Transverse colon (tissue), 4 donors: ENCODE measurements at regions not wholly inside any gene's neighbourhood (a gene's known extent, or its start where the extent isn't known, plus 50 kb on each side); places are given as distances from the start of the nearest gene placed in this dataset.

Source experiments
- DNase-seq: peaks from one replicate; pipeline ENCODE4 v3.0.0-alpha.2; 2019
- H3K27ac ChIP-seq, 4 donors: fragments of 200-600 bp; sonication (generic); 2 replicates each; pipeline ENCODE4 v1.5.1; 2016 to 2018; ENCODE audit warnings: inconsistent platforms in 4 of 4
- H3K27me3 ChIP-seq: fragments of 200-600 bp; sonication (generic); 2 replicates; pipeline ENCODE4 v1.5.1; 2017; ENCODE audit warnings: inconsistent platforms
- H3K36me3 ChIP-seq, 4 donors: fragments of 200-600 bp; sonication (generic); 2 replicates each; pipeline ENCODE4 v1.5.1; 2017 to 2019; ENCODE audit warnings: inconsistent platforms in 4 of 4
- H3K4me1 ChIP-seq, 4 donors: fragments of 200-600 bp; sonication (generic); 2 replicates each; pipeline ENCODE4 v1.5.1; 2017 to 2020; ENCODE audit warnings: inconsistent platforms in 4 of 4
- H3K4me3 ChIP-seq, 4 donors: fragments of 200-600 bp; sonication (generic); 1 replicate in 1 of 4; 2 replicates in 3 of 4; pipeline versions ENCODE4 v1.5.1 to v1.6.1; 2017 to 2019; ENCODE audit warnings: inconsistent platforms in 4 of 4
- H3K9me3 ChIP-seq, 2 donors: fragments of 200-600 bp; sonication (generic); 2 replicates each; pipeline ENCODE4 v1.5.1; 2017 to 2019; ENCODE audit warnings: inconsistent platforms in 2 of 2
- CTCF ChIP-seq, 5 experiments: fragments of 200-600 bp in 3 of 5; fragments of 450-650 bp in 2 of 5; sonication (generic) in 3 of 5; IDR thresholded peaks; 1 replicate in 2 of 5; 2 replicates in 3 of 5; pipeline ENCODE4 v1.5.1; 2016 to 2017; ENCODE audit warnings: antibody characterized with exemption in 5 of 5, inconsistent platforms in 3 of 5, mild to moderate bottlenecking in 2 of 5, moderate library complexity in 1 of 5
- EP300 ChIP-seq: sonication (generic); formaldehyde crosslinking; IDR thresholded peaks from one replicate; pipeline ENCODE4 v1.6.1; 2017; ENCODE audit warnings: antibody characterized with exemption, low read depth
- POLR2A ChIP-seq: fragments of 450-650 bp; IDR thresholded peaks from one replicate; pipeline ENCODE4 v1.6.1; 2016; ENCODE audit warnings: antibody characterized with exemption, mild to moderate bottlenecking, moderate library complexity
- POLR2AphosphoS5 ChIP-seq, 3 donors: sonication (generic); formaldehyde crosslinking; IDR thresholded peaks; one replicate each; pipeline ENCODE4 v1.6.1; 2016; ENCODE audit warnings: antibody characterized with exemption in 3 of 3
- WGBS, 2 donors: methylation state at CpG; one replicate each; pipeline ENCODE4 v1.1.5; 2018; ENCODE audit warnings: low coverage in 1 of 2; 5-methylcytosine and 5-hydroxymethylcytosine counted together
- in situ Hi-C, 4 donors: fragments of 200-750 bp; cut with MboI; loops; one replicate each; pipeline versions ENCODE4 v1.15.0 to v1.15.1; 2017; ENCODE audit warnings: low sequenced_read_pairs in 3 of 4, low pct_ligation_motif_present in 1 of 4, low pct_unique_long_range_greater_than_20kb in 1 of 4
- intact Hi-C: fragments of 100-400 bp; cut with DNase I; formaldehyde crosslinking; loops from one replicate; pipeline ENCODE4 v1.15.1; 2023; ENCODE audit warnings: low total_unique reads

- whole genome bisulfite sequencing, 2 donors, result 67 to 73% methylated on average over 3 to 5 of the region's 5 CpGs
- intact Hi-C loops (no loop called here), in situ Hi-C loops (no loop called here)
- no peaks in the 10 kb centered on the region for H3K36me3 ChIP-seq
- DNase-seq, result no peak
- no peak overlapping the region for H3K27ac ChIP-seq
- peaks cover 0 to 6% (median 2%) of the 10 kb centered on the region in 4 donors for H3K4me1 ChIP-seq
- no peak overlapping the region for H3K4me3 ChIP-seq
- H3K27me3 ChIP-seq, result no peaks in the 10 kb centered on the region
- TF ChIP-seq CTCF (IDR thresholded peaks at IDR 0.05) (no peak), EP300 (no peak), POLR2A (no peak), POLR2AphosphoS5 (IDR thresholded peaks at IDR 0.05) (no peak)
- no peaks in the 10 kb centered on the region for H3K9me3 ChIP-seq
These were observed 237.2 kb upstream of the FSTL5 start for GRCh38 chr4:162401021-162401420.

GRCh38 chr4:162392946-162393345, 229.1 kb upstream of the FSTL5 start:
- Histone ChIP-seq H3K9me3 (no peaks in the 10 kb centered on the region), H3K4me3 (no peak overlapping the region), H3K36me3 (no peaks in the 10 kb centered on the region), H3K4me1 (no peaks in the 10 kb centered on the region), H3K27ac (no peak overlapping the region), H3K27me3 (no peaks in the 10 kb centered on the region)
- in situ Hi-C loops (no loop called here), intact Hi-C loops (no loop called here)
- DNase-seq, result no peak
- TF ChIP-seq CTCF (IDR thresholded peaks at IDR 0.05), result no peak
- TF ChIP-seq POLR2A, result no peak
- TF ChIP-seq POLR2AphosphoS5 (IDR thresholded peaks at IDR 0.05), result no peak
- WGBS, 2 donors, result 98 to 100% methylated on average over 1 of the region's 1 CpG

- H3K27me3 ChIP-seq, result no peaks in the 10 kb centered on the region
- H3K36me3 ChIP-seq, result no peaks in the 10 kb centered on the region
- TF ChIP-seq POLR2AphosphoS5 (IDR thresholded peaks at IDR 0.05) (no peak), CTCF (IDR thresholded peaks at IDR 0.05) (no peak)
- intact Hi-C loops (no loop called here), in situ Hi-C loops (no loop called here)
- no peak overlapping the region for H3K4me3 ChIP-seq
- no peaks in the 10 kb centered on the region for H3K9me3 ChIP-seq
- H3K27ac ChIP-seq, result no peak overlapping the region
- H3K4me1 ChIP-seq, result no peaks in the 10 kb centered on the region
- no peak for DNase-seq
These were observed 202.3 kb upstream of the FSTL5 start for GRCh38 chr4:162366146-162366545.

GRCh38 chr4:162364651-162365050, 200.9 kb upstream of the FSTL5 start:
- intact Hi-C loops, result no loop called here
- no peaks in the 10 kb centered on the region for H3K9me3 ChIP-seq
- DNase-seq, result no peak
- no peak for TF ChIP-seq POLR2A
- no peak for TF ChIP-seq CTCF (IDR thresholded peaks at IDR 0.05)
- H3K27ac ChIP-seq, result no peak overlapping the region
- H3K4me1 ChIP-seq, result no peaks in the 10 kb centered on the region
- 67 to 68% methylated on average over 1 of the region's 1 CpG for WGBS, 2 donors
- no peak overlapping the region for H3K4me3 ChIP-seq
- in situ Hi-C loops, result no loop called here
- no peaks in the 10 kb centered on the region for H3K36me3 ChIP-seq
- no peaks in the 10 kb centered on the region for H3K27me3 ChIP-seq
